T-helper 1 cell (primary cell): ENCODE measurements at regions not wholly inside any gene's neighbourhood (a gene's known extent, or its start where the extent isn't known, plus 50 kb on each side); places are given as distances from the start of the nearest gene placed in this dataset.

ENCODE experiments used
- DNase-seq, 5 donors: peaks; one replicate each; pipeline ENCODE4 v3.0.0-alpha.2; 2012 to 2020

DNA sequence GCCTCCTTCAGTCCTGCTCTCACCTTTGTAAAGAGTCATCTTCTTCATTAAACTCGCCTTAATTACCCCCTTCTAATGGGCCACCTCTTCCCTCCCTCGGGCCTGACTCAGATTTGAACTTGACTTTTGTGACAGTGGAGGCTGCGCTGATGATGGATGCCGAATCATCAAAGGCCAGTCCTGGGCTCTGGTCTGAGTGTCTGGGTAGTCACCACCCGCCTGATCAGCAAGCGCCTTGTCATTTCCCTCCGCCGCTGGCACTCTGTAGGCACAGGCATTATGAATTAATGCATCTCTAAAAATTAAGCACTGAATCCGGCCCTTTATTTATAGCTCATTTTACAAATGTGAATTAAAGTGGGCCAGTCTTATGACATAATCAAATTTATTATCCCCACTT lies 116.7 kb upstream of the PROK2 start:
- no peak for DNase-seq

DNA sequence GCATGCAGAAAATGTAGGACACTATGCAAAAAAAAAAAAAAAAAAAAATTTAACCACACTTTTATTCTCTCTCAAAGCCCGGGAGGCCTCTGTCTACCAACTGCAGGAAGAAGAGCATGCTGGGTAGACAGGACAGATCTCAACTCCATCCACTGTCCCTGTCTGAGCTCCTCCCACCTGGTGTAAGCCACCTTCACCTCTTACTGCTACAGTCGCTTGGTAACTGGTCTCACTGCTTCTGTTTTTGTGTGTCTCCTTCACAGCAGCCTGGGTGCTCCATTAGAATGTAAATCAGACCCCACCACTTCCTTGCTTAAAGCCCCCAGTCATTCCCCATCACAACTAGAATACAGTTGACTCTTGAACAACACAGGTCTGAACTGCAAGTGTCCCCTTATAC lies 115.1 kb upstream of the PROK2 start:
- DNase-seq, result no peak

DNA sequence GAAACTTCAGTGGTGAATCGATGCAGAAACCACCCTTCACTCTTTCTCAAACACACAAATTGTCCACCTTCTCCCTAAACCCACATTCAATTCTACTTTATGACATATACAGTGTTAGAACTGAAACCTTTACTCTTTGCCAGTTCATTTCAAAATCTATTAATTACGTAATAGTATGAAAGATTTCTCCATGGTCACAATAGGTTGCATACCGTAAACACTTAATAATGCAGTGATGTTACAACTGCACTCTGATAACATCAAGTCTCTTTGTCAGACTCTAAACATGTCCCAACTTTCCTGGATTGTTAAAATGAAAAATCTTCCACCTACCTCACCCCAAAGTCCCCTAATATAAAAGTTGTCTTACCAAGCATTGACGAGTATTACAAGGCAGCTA lies 111.8 kb upstream of the PROK2 start:
- no peak for DNase-seq

DNA sequence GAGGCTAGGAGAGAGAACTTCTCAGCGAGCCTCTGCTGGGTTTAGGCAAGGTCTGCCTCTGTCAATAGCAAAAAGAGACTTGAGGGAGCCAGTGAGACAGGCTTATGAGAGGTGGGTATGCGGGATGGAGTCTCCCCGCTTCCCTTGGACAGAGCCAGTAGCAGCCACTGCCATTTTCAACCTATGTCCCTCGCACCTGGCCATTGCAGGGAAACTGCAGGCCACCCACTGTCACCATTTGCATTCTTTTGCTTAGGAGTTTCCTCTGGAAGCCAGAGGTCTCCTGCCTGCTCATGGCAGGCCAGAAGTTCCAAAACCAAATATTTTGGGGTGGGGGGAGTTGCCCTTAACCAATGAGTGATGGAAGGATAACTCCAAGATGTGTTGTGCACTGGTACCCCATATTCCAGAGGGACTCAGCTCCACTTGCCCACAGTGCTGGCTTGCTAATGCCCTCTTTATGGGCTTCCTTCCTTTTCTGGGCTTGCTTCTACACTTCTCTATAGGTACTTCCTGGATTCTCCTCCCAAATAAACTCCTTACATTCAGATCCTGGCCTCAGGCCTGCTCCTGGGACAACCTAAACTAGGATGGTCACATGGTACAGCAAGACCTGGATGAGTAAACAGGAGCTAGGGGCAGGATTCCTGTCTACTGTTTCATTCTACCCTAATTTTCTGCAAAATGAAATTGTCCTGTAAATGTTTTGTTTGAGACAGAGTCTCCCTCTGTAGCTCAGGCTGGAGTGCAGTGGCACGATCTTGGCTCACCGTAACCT lies 108.9 kb upstream of the PROK2 start:
- DNase-seq, result no peak

DNA sequence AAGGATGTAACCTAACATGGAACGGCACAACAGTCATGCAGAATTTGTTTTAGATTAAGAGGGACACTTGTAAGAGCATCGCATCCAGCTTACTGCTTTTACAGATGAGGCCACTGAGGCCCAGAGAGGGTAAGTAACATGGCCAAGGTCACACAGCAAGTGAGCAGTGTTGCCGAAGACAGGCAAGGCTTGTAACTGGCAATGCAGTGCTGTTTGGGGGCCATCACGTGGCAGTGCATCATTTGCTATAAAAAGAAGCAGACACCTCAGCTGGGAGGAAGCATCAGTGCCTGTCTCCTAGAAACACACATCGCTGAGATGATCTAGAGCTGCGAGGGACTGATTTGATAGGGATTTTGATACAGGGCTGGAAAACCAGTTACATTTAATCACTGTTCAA lies 108.2 kb upstream of the PROK2 start:
- no peak for DNase-seq

DNA sequence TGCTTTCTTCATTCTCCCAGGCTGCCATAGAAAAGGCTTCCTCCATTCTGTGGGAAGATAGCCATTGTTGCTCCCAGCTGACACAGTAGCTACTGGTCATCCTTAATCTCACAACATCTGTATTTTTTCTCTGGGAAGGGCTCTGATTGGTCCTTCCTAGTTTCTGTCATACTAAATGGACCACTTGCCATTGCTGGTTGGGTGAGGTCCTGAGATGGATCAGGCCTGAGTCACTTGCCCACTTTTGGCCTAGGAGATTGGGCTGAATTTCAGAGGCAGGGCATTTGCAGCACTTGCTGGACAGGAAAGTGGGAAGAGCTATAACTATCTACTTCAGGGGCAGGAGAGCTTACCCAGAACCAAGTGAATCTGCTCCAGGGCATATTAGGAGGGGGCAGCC lies 106.5 kb upstream of the PROK2 start:
- no peak for DNase-seq

DNA sequence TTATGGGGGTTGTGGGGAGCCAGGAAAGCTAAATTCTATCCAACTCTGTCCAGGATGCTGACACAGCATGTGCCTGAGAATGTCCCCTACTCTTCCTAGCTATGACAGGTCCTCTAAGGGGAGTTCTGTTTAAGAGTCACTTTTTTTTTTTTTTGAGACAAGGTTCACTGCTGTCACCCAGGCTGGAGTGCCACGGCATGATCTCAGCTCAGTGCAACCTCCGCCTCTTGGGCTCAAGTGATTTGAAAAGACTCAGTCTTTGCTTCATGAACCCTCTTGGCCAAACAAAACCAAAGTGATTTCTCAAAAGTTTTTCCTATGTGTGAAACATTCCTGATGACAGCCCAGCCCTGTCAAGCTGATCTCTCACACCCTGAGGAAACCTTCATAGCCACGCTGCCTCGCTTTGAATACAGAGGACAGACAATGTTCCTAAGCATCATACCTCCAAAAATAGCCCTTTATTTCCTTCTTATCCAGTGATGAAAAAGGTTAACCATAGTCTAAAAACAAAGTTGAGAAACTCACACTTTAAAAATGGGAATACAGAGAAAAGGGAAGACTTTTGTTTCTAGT lies 105.5 kb upstream of the PROK2 start:
- DNase-seq, result no peak

DNA sequence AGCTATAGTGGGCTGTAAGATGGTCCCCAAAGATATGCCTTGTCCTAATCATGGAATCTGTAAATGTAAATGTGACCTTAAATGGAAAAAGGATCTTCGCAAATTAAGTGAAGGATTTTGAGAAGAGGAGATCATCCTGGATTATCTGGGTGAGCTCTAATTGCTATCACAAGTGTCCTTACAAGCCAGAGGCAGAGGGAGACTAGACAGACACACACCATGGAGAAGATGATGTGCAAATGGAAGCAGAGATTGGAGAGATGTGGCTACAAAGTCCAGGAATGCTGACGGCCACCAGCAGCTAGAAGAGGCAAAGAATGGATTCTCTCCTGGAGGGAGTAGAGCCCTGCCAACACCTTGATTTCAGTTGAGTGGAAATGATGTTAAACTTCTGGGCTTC lies 102.3 kb upstream of the PROK2 start:
- no peak for DNase-seq

DNA sequence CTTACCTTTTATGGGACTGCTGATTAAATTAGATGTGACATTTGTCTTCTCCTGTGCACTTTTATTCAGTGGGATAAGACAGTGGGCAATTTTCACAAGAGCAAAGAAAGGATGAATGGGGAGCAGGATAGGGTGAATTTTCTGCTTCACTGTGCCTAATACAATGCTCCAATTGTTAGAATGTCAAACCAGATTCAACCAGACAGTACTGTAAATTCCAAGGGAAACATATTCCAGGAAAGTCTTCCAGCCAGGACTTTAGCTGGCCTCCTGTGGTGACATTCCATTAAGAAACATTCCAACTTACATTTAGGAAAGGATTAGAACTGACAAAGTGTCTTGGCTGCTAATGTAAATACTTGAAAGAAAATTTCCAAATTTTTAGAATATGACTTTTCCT lies 100.1 kb upstream of the PROK2 start:
- no peak for DNase-seq

DNA sequence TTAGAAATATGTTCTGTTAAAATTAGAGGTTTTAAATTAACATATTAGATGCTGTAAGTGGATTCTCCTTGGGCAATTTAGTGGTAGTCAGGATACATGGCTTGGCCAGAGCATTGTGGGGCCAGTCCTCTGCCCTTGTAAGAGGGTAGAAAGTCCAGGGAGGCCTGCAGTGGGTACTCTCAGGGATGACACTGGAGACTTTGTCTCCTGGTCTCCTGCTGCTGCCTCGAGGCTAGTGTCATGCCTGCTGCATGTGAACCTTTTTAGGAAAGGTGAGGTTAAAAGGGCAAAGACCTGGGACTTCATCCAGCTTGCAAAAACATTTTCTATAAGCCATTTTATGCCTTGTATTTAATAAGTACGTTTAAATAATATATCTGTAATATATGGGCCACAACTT lies 96.8 kb upstream of the PROK2 start:
- DNase-seq, result no peak

DNA sequence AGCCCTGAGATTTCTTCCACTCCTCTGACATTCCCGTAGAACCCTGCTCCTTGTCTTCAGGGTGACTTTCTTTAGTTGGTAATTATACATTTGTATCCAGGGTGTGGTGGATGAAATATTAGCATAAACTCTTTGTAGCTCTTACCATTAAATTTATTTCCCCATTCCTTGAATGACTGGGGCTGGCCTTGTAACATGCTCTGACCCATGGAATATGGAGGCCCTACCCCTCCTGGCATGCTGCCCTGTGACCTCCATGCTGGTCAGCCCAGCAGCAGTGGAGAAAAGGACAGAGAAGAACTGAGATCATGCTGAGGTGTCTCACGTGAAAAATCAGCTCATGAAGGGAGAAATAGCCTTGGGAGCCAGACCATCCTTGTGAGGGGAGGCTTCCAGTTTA lies 96.1 kb upstream of the PROK2 start:
- DNase-seq, result no peak

DNA sequence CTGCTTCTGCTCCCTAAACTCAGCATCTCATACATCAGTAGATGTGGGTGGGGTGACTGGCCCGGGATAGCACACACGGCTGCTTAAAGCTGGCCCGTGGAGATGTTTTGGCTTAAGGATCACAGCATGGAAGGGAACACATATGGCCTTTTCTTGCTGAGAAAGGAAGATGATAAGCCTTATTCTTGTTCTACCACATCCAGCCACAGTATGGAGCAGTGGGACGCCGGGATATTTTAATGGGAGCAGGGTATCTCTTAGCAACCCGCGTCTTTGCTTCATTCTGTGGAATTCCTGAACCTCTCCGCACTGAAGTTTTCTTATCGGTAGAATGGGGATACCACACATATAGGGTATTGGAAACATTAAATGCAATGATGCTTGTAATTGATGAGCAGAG lies 94.1 kb upstream of the PROK2 start:
- DNase-seq, result no peak

DNA sequence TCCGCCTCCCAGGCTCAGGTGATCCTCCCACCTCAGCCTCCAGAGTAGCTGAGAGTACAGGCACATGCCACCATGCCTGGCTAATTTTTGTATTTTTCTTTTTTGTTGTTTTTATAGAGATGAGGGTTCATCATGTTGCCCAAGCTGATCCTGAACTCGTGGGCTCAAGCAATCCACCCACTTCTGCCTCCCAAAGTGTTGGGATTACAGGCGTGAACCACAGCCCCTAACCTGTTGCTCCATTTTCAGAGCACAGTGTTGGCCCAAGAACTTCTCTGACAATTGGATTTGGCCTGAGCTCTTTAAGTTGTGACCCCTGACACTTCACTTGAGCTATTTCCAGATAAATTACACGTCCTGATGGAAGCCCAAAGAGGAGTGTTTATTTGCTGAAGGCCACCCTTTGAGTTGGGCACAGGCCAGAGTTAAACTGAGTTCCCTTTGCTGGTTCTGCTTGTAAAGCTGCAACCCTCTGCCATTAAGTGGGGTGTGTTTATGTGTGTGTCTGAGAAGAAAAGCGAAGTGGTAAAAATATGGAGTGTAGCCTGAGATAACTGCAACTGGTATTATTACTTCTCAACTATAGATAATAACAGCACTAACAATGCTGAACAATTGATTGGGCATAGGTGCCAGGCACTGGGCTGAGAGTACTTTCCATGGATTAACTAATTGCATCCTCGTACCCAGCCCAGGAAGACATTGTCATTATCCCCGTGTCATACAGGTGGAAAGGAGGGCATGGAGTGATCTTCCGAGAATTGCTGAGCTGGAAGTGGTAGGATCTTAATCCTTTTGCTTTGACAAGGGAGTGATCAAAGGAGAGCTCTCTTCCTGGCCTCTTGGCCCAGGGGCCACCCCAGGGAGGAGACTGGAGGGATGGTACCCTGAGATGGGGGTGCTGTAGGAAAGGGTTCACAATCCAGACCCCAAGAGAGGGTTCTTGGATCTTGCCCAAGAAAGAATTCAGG lies 91.5 kb upstream of the PROK2 start:
- DNase-seq, result no peak

DNA sequence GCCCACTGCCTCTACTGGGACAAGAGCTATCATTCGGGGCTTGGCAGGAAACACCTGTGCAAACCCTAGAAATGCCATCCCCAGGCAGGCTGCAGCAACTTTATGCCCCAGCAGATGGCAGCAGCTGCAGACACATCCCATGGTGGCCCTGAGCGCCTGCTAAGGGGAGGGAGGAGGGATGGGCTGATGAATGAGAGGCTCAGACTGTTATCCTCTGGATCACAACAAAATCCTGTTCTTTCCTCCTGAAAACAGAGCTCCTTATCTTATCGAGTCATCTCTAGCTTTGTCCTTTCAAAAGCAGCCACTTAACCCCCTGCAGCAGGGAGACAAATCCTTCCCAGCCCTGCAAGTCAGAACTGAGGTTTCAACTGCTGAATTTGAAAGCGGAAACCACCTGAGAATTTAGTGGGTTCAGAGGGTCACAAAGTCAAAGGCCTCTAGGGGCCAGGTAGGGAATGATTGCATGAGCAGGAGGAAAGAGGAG lies 90.6 kb upstream of the PROK2 start:
- DNase-seq, result peak; percentile 32 to 76 (median 53)

DNA sequence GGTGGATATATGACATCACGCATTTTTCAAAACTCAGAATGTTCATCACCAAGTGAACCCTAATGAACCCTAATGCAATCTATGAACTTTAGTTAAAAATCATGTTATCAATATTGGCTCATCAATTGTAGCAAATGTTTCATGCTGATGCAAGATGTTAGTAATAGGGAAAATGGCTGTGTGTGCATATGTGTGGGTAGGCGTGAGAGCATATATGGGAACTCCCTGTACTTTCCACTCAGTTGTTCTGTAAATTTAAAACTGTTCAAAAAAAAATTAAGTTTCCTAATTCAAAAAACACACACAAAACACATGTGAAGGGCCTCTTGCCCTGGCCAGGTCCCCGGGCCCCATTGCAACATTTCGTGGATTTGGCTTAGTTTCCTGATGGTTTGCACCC lies 89.7 kb upstream of the PROK2 start:
- peak in 1 of 5 donors; percentile 27 for DNase-seq

DNA sequence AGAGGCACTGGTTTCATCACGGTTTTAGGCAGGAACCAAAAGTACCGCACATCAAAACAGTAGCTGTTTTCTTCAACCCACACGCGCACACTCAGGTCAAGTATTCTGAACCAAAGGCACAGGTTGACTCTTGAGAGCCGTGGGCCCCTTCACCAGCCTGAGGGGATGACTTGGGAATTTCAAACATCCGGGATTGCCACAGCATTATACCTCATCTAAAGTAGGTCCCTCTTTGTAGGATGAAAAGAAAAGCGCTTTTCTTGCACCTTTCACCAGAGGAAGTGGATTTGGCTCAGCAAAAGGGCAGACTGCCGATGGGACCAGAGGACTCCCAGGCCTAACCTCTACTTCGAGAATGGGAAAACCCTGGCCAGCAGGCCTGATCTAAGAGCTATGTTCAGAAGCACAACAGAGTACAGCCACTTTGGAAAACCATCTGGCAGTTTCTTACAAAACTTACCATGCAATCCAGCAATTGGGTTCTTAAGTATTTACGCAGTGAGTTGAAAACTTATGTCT lies 88.2 kb upstream of the PROK2 start:
- DNase-seq, result peak in 1 of 5 donors; percentile 5

DNA sequence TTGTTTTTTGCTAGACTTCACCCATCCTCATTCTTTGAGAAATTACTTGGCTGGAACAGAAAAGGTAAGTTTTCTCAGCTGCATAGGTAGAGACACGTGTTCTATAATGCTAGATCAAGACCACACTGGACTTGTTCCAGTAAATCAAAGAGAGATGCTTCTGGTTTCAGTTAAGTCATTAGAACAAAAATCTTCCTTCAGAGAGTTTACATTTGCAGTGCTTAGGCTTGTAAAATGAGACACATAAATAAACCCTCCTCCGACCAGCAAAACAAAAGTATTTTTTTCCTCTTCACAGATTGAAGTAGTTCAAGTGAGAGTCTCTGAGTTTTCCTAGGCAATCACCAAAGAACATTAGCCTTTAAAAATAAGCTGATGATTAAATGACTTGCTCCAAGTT lies 87.3 kb upstream of the PROK2 start:
- DNase-seq, result no peak

DNA sequence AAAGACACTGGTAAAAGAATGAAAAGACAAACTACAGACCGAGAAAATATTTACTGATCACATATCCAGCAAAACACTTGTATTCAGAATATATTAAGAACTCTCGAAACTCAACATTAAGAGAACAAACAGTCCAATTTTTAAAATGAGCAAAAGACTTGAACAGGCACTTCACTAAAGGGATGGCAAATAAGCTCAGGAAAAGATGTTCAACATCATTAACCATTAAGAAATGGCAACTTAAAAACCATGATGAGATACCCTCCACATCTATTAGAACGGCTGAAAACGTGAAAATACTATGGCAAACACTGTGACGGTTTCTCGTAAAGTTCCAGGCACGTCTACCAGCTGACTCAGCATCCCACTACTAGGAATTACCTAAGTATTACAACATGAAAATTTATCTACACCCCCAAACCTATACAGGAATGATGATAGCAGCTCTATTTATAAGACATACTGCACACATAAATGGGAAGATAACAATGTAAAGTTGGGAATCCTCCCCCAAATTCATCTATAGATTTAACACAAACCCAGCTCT lies 86.1 kb upstream of the PROK2 start:
- DNase-seq, result no peak

DNA sequence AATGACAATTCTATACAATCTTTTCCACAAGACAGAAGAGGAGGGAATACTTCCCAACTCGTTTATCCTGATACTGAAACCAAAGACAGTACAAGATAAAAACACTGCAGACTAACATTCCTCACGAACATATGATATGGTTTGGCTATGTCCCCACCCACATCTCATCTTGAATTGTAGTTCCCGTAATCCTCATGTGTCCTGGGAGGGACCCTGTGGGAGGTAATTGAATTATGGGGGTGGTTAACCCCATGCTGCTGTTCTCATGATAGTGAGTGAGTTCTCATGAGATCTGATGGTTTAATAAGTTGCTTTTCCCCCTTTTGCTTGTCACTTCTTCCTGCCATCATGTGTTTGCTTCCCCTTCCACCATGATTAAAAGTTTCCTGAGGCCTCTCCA lies 83.9 kb upstream of the PROK2 start:
- DNase-seq, result no peak

DNA sequence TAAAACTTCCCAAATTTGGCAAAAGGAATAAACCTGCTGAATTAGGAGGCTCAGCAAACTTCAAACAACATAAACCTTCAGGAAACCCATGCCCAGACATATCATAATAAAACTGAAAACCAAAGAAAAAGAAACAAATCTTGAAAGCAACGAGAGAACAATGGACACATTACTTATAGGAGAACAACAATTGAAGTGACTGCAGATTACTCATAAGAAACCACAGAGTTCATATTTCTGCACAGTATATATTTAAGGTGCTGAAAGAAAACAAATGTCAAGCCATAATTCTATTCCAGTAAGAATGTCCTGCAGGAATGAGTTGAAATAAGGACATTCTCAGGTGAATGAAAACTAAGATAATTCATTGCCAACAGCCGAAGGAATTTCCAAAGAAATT lies 80.8 kb upstream of the PROK2 start:
- DNase-seq, result no peak

DNA sequence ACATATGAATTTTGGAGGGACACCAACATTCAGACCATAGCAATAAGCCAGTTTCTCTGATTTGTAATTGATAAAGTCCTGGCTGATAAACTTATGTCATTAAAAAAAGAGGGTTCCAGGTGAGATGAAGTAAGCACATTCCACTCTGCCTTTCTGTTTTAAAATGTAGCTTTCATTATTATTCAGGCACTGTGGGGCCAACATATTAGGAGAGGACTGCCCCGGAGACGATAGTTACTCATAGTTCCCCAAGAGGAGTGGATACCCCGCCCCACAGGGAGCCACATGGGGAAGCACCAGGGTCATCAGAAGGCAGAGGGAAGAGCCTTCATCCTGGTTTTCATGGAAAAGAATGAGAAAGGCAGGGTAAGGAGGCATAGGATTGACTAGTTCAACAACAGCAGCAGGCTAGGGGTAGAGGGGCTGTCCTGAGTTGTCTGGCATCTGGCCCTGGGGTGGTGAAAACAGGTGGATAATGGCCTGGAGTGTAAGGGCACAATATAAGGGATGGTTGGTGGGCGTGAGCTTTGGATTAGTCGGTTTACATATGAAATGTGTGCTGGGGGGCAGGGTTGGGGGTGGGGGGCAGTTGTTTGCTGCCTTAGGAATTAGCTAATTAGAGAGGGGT lies 78.7 kb upstream of the PROK2 start:
- no peak for DNase-seq

DNA sequence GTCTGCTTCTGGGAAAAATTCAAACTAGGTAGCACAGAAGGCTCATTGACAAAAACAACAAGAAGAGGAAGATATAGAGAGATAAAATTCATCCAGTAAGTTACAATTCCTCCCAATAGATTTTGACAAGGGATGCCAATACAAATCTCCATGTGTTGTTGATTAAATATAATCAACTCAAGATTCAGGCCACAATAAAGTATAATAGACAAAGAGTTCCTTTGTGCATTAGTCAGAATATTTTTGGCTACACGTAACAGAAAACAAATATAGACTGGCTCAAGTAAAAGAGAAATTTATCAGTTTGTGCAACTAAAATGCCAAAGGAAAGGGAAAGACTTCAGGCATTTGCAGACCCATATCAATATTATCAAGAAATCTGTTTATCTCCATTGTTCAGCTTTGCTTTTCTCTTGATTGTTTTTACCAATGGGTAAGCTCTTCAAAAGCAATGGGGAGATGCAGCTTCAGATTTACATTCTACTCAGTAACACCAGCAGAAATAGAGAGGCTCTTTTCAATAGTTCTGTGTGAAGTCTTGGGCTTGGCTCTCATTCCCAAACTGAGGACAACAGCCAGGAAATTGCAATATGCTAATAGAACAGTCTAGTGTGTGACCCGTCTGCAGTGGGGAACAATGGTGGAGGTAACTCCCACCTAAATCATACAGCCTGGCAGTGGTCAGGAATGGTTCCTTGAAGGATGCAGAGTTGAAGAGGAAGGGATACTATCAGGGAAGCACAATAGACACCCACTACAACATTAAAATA lies 77.6 kb upstream of the PROK2 start:
- DNase-seq, result no peak
